ENCODE measurements at regions not wholly inside any gene's neighbourhood (a gene's known extent, or its start where the extent isn't known, plus 50 kb on each side); places are given as distances from the start of the nearest gene placed in this dataset.

- TF ChIP-seq POLR2A (IDR thresholded peaks at IDR 0.05; ENCODE audit: low read length) (no peak), GATA1 (IDR thresholded peaks at IDR 0.05; ENCODE audit: low read depth, low read length) (no peak)
Observed at GRCh38 chr5:13187186-13187585, 757.3 kb downstream of the DNAH5 start.
